ENCODE measurements at regions not wholly inside any gene's neighbourhood (a gene's known extent, or its start where the extent isn't known, plus 50 kb on each side); places are given as distances from the start of the nearest gene placed in this dataset.

DNA sequence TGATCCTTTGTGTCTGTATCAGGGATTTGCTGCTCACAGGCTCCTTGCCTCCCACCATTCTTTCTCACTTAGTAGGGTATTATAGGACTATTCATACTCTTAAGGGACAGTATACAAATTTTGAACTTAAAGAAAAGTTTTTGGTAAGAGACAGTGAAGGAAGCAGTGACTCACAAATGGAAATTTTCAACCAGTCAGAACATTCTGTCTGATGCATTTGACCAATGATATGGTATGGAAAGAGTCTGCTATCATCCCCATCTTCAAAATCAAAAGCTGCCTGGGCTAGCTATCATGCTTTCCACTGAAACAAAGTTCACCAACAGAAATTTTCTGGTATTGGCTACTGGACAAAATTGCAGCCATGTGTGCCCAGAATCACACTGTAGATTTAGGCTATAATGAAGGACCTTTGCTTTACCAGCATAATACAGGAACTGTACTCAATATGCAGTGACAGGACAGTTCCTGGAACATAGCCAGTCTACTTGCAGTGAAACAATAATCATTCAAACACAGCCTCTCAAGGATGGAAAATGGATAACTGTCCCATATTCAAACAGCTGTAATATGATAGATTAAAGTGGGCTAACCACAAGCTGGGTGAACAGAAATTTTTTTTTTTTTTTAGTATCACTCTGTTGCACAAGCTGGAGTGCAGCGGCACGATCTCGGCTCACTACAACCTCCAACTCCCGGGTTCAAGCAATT lies 109.0 kb upstream of the ACSL4 start:
- in situ Hi-C loops (cut with MboI; ENCODE audit: low sequenced_read_pairs): loop anchor here (25.0 kb wide), 1 partner anchor 105 kb away; the partner anchor contains the start of gene ACSL4

DNA sequence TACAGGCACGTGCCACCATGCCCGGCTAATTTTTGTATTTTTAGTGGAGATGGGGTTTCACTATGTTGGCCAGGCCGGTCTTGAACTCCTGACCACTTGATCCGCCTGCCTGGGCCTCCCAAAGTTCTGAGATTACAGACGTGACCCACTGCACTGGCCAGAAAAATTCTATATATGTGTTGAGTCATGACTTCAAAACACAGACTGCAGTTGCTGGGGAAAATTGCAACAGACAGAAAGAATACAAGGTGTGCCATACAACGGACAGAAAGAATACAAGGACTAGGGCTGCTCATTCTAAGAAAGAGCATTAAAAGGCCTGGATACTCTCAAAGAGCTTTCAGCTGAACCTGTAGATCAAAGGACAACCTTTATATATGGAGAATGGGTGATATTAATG lies 109.6 kb upstream of the ACSL4 start:
- in situ Hi-C loops (cut with MboI; ENCODE audit: low sequenced_read_pairs): loop anchor here (25.0 kb wide), 1 partner anchor 105 kb away; the partner anchor contains the start of gene ACSL4

DNA sequence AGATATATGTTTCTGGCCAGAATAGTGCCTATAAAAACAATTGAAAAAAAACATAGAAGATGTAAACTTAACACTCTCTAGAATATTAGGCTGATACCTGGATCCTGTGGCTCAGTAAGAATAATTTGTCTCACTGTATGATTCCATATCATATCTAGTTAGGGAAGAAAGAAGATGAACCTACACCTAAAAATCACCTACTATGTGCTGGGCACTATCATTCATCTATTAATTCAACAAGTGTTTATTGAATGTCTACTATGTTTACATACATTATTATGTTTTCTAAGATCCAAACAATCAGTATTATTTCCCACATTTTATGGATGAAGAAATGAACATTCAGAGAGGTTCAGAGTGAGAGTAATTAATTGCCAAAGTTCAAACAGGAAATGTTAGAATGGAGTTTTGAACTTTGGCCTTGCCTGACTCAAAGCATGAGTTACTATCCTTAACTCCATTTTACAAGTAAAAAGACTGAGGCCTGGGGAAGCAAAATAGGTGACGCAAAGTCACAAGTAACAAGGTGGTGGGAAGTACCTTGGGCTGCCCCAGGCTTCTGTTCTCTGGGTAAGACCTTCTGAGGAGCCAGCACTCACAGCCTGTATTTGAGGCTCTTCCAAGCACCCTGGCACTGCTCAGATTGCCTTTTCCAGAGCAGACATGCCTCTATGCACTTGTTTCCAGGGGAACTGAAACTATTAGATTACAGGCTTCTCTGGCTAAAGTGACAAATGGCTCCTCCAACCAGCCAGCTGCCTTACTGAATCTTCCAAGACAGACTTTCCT lies 111.1 kb upstream of the ACSL4 start:
- in situ Hi-C loops (cut with MboI; ENCODE audit: low sequenced_read_pairs): loop anchor here (25.0 kb wide), 1 partner anchor 107 kb away; the partner anchor contains the start of gene ACSL4

DNA sequence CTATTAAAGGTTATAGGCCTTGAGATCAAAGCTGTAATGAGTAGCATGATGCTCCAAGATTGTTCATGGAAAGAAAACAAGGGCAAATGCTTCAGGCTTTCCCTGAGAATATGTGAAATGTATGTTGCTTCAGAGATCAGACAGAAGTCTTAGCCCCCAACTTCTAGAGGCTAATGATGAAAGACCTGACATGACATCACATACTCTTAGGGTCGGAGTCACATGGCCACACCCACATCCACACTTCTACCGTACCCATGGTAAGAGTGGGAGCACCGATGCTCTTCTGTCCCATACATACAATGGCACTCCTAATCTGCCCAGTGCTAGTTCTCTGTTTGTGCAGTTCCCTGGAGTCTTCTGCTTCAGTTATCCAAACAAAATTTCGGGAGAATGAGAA lies 111.9 kb upstream of the ACSL4 start:
- in situ Hi-C loops (cut with MboI; ENCODE audit: low sequenced_read_pairs): loop anchor here (25.0 kb wide), 1 partner anchor 108 kb away; the partner anchor contains the start of gene ACSL4

DNA sequence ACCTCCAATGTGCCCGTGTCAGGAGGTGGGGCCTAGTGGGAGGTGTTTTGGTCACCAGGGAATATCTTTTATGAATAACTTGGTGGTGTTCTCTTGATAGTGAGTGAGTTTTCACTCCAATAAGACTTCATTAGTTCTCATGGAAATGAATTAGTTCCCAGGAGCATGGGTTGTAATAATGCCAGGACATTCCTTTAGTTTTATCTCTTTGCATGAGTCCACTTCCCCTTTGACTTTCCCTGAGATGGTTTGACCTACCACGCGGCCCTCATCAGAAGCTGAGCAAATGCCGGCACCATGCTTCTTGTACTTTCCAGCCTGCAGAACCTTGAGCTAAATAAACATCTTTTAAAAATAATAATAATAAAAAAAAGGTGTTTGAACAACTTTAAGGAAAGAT lies 112.9 kb upstream of the ACSL4 start:
- in situ Hi-C loops (cut with MboI; ENCODE audit: low sequenced_read_pairs): loop anchor here (25.0 kb wide), 1 partner anchor 109 kb away; the partner anchor contains the start of gene ACSL4

DNA sequence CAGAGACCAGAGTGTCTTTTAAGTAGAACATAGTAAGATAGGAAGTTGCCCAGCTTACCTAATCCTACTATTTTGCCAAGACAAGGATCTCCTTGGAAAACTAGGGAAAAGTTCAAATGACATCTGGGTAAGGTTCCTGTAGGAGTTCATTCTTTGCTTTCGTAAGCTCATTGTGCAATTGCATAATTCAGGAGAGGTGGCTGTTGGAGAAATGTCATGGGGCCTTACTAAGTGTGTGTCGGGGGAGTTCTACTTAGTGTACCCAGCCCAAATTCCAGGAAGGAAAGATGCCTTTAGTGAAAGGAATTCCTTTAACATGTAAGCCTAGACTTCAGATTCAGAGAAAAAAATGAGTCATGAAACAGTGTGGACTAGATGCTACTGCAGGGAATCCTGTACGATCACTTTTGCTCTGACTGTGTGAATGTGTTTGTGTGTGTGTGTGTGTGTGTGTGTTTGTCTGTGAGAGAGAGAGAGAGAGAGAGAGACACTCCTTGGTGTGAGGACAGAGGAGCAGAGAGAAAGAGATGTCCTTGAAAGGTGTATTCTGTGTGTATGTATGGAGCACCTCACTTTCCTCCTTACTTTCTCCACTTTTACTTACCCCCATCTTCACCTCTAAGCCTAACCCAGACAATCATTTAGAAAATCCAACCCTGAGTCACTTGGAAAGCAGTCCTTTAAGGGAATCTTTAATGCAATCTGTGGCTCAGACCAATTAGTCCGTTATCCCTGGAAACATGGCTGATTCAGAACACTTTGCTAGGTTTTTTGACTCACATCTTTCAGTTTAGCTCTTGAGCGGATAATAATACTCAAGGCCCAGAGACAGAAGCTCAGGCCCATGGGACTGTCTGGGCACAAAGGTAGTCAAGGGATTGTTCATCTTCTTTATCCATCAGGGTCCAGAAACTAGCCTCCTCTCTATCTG lies 114.5 kb upstream of the ACSL4 start:
- in situ Hi-C loops (cut with MboI; ENCODE audit: low sequenced_read_pairs): loop anchor here (25.0 kb wide), 1 partner anchor 110 kb away; the partner anchor contains the start of gene ACSL4

DNA sequence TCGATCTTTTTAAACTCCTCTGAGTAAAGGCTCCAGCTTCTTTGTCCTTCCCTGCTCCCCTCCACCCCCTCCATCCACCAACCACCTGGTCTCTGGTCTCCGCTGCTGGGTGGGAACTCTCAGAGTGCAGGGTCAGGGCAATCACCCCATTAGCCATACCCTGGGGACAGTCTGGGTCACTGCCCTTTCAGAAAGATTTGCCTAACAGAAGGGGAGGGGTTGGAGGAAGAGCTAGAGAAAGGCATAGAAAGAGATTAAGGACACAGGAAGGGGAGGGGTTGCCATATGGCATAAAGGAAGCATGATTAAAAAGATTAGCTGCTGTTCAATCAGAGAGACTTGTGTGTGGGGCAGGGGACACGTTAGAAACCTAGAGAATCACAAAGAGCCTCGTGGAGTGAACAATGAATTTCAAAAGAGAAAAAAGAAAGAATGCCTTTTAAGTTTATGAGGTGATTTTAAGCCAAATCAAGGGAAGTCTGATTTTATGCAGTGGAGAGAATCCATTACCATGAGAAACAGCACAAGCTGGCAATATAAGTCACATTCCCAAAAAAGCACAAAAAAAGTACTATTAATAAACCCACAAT lies 115.5 kb upstream of the ACSL4 start:
- in situ Hi-C loops (cut with MboI; ENCODE audit: low sequenced_read_pairs): loop anchor here (25.0 kb wide), 1 partner anchor 111 kb away; the partner anchor contains the start of gene ACSL4

DNA sequence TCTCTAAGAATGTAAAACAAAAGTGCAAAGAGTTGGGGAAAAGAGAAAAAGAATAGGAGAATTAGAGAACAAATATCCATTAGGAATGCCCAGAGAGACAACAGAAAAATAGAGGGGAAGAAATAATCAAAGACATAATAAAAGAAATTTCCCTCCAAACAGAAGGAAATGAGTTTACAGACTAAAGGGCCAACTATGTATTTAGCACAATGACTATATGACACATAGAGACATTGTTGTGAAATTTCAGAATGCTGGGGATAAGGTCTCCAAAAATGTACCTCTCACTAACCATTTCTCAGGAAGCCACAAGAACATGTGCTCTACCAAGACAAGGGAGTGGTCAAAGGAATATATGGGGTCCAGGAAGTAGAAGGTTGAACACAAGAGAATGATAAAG lies 121.0 kb upstream of the ACSL4 start:
- in situ Hi-C loops (cut with MboI; ENCODE audit: low sequenced_read_pairs): no loop called here

DNA sequence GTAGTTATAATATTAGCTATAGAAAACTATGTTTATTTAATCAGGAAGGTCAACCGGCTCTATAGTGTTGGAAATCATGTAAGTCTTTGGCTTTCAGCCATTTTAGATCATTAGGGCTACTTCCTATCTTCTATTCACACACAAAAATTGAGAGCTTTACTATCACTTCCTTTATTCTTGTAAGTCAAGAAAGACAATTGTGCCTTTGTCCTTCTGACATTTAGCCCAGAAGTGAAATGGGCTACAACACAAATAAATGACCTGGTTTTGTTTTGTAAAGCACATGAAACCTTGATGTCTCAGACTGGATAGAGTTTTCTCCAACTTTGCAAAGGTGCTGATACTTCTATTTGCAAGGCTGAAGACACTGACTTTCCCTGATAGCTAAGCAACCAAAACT lies 122.4 kb upstream of the ACSL4 start:
- in situ Hi-C loops (cut with MboI; ENCODE audit: low sequenced_read_pairs): no loop called here

DNA sequence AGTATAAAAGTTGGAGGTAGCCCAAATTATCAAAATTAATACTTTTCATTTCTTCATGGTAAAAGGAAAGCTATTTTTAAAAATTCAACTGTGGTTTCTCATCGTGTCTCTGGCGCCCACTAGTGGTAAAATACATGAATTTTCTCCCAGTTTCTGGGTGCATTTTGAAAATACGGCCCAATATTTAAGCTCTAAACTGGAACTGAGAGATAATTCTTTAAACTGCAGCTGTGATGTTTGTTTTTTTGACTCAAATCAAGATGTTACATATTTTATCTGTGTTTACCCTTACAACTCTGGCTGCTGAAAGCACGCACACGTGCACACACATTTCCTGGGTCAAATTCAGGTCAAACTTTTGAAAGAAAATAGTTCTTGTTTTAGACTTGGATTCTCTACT lies 123.9 kb upstream of the ACSL4 start:
- in situ Hi-C loops (cut with MboI; ENCODE audit: low sequenced_read_pairs): no loop called here

DNA sequence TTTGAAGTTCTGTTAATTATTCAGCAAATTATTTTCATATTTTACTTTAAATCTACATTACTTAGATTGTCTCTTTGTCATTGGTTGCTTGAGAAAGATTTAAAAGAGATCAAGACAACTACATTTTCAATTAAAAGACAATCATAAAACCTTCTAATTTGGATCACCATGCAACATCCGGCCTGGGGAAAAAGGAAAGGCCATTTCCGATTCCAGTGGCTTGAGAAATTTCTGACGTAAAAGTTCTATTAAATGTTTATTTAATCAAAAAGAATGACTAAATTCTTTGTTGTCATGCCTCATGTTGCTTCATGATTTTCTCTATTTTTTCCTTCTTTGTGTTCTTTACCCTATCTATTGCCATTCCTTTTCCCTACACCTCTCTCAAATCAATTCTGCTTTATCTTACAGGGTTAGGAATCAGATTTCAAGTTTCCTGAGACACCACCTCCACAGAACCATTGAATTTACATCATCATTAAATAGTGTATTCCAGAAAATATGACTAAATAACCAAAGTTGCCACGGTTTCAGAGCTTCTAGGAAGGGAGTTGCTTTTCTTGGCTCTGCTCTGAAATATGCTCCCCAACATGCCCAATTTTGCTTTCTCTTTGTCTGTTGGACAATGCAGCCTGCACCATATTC lies 124.6 kb upstream of the ACSL4 start:
- in situ Hi-C loops (cut with MboI; ENCODE audit: low sequenced_read_pairs): no loop called here

DNA sequence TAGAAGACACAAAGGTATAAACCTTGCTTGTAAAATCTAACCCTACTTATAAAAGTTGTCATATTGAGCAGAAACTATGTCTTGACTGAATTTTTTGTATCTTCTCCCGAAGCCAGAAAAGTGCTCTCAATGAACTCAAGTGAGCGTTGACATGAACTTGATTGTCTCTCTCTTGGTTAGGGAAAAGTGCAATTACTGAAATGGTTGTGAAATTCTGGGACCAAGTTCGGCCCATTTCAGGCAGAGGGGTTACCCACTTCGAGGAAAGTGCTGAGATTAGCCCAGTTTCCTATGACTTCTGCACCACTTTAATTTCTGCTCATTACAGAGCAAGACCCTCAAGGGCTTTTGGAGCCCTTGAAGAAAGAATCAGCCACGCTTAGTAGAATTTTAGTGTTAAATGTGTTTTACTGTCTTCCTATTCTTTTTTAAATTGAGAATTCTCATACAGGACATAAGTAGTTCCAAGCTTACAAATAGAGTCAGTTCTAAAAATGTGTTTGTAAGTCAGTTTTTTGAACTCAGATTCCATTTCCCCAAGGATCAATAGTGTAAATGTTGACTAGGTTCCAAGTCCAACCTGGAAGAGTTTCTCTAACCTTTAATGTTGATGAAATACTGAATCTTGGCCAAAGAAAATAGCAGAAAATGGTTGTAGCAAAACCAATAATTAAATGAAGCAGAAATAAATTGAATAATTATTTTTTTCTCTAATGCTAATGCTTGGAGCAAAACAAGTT lies 125.7 kb upstream of the ACSL4 start:
- in situ Hi-C loops (cut with MboI; ENCODE audit: low sequenced_read_pairs): no loop called here

DNA sequence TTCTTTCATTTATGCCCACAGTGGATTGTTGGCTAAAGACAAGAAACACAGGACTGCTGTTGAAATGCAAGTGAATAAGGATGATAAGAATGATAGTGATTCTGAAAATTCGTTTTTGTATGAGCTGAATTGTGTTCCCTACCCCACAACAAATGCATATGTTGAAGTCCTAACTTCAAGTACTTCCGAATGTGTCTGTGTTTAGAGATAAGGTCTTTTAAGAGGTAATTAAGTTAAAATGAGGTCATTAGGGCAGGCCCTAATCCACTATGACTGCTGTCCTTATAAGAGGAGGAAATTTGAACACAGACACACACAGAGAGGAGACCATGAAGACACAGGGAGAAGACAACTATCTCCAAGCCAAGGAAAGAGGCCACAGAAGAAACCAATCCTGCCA lies 126.6 kb upstream of the ACSL4 start:
- in situ Hi-C loops (cut with MboI; ENCODE audit: low sequenced_read_pairs): no loop called here

DNA sequence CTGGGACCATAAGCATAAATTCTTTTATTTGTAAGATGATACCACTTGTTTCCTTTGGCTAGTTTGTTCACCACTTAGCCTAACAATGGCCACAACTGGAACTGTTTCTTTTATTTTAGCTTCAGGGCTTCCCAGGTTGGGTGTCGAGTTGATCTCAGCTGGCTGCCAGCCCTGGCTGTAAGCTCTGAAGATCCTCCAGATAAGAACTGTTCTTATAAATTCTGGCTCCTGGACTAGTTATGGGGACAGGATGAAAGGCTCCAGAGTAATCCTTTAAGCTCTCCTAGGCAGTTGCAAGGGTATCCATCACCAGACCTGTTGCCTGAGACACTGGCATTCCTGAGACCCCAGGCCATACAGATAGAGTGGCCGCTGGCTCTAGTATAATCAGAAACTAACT lies 129.4 kb upstream of the ACSL4 start:
- in situ Hi-C loops (cut with MboI; ENCODE audit: low sequenced_read_pairs): no loop called here

DNA sequence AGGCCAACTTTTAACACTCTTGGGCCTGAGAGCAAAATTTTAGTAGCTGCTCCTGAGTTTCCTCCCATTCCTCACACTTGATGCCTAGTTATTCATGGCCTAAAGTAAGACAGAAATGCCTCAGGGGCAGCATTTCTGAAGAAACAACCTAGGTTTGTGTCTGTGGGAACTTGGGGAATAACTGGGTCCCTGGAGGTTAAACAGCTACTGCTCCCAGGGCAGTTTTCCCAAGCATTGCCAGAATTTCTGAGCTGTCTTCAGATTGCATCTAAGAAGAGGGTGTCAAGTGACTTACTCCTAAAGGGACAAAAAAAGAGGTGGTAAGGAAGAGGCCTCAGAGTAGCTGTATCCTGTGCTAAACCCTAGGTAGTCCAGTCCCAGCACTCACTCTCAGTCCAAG lies 130.8 kb upstream of the ACSL4 start:
- in situ Hi-C loops (cut with MboI; ENCODE audit: low sequenced_read_pairs): no loop called here

DNA sequence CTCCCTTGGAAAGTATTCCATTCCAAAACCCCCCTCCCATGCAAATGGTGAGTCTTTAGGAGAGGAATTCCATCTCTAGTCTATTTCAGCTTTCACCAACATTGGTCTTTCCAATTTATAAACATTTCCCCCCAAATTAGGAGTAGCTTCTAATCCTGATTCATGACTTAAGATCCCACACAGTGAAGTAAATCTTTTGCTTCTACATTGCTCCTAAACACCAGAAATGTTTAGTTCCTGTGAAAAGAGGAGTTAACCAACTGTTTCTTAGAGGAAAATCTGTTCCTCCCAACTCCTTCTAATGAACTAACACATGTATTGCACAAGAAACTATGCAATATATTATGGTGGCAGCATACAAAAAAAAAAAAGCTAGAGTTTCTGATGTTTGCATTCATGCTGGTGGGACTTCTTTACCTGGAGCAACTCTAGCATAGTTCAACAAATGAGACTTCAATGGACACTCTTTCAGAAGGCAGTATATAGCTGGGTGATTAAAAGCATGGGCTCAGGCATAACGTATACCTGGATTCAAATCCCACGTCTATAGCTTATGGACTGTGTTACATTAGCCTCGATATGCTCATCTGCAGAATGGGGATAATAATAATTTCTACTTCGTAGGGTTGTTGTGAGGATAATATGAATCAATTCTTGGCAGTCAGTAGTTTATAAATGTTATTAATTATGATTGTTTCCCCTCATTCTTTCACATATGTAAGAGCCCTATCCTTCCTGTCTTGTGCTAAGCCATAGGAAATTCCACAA lies 131.6 kb upstream of the TMEM164 start:
- in situ Hi-C loops (cut with MboI; ENCODE audit: low sequenced_read_pairs): no loop called here

DNA sequence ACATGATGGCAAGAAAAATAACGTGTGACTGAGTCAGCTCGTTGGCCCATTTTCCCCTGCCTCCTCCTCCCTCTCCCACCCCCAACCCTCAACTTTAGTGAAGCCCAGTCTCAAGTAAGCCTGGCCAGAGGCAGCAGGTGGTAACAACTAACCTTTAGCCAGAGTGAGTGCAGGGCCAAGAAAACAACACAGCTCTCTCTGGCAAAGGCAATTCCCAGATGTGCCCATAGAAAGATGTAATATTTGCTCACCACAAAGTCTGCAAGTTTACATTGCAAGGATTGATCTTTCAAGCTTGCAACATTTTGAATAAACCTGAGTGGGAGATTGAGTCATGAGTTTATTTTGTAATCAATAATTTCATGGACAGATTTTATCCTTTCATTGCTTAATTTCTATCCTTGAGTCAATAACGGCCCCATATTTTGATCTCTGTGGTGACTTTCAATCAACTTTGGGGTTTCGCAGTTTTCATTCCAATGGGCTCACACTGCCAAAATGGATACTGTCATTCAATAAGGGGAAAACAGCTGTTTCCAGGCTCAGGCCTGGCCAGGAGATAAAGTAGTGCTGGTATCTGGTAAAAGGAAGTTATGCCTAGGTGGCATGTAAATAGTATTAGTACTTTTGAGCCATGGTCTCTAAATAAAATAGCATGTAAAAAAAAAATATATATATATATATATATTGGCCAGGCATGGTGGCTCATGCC lies 130.7 kb upstream of the TMEM164 start:
- in situ Hi-C loops (cut with MboI; ENCODE audit: low sequenced_read_pairs): no loop called here

DNA sequence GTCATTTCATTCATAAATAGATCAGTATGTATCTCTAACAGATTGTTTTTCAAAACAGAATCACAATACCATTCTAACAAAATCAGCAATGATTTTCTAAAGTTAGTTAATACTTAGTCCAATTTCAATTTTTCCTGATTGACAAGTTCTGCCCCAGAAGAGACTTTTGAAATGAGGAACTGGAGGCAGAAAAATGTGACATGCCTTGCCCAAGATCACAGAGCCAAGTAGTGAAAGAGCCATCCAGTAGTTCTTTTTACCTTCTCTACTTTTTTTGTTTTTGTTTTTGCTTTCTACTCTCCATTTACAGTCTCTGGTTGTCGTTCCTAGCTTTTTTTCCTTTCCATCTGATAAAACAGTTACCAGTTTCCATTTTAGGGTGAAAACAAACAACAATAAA lies 129.3 kb upstream of the TMEM164 start:
- in situ Hi-C loops (cut with MboI; ENCODE audit: low sequenced_read_pairs): no loop called here
